SK-N-MC (cell line): ENCODE measurements at regions not wholly inside any gene's neighbourhood (a gene's known extent, or its start where the extent isn't known, plus 50 kb on each side); places are given as distances from the start of the nearest gene placed in this dataset.

Experiments used
- EZH2 ChIP-seq: fragments of 200-600 bp; sonication (generic); IDR thresholded peaks from one replicate; pipeline ENCODE4 v1.6.1; 2017; ENCODE audit warnings: antibody characterized with exemption
- FOXP2 ChIP-seq: optimal IDR thresholded peaks from 2 replicates; pipeline ENCODE3; 2011; ENCODE audit warnings: mild to moderate bottlenecking, moderate library complexity; ENCODE audit not compliant: insufficient read depth; ENCODE audit errors: extremely low read length, control extremely low read depth
- POLR2AphosphoS5 ChIP-seq: IDR thresholded peaks from 2 replicates; pipeline ENCODE4 v1.6.1; 2012; ENCODE audit warnings: mild to moderate bottlenecking, low read depth, low read length, borderline replicate concordance

- no peak for TF ChIP-seq EZH2
- TF ChIP-seq POLR2AphosphoS5: no peak
- TF ChIP-seq FOXP2: no peak
These were observed 89.8 kb upstream of the WLS start for GRCh38 chr1:68322096-68322495.
